ENCODE measurements at regions not wholly inside any gene's neighbourhood (a gene's known extent, or its start where the extent isn't known, plus 50 kb on each side); places are given as distances from the start of the nearest gene placed in this dataset.

- no peaks in the 10 kb centered on the region for H3K36me3 ChIP-seq
- no peak overlapping the region for H3K4me3 ChIP-seq
- H3K27me3 ChIP-seq: no peaks in the 10 kb centered on the region
- no peaks in the 10 kb centered on the region for H3K4me1 ChIP-seq
- no peak for DNase-seq (ENCODE audit: low spot score in 2 of 2)
- H3K9me3 ChIP-seq: no peaks in the 10 kb centered on the region
- no peak overlapping the region for H3K27ac ChIP-seq
- no peak for TF ChIP-seq POLR2A (IDR thresholded peaks at IDR 0.05)
- no peak for TF ChIP-seq POLR2AphosphoS5 (IDR thresholded peaks at IDR 0.05)
- no peak for TF ChIP-seq CTCF (IDR thresholded peaks at IDR 0.05)
- intact Hi-C loops (cut with DNase I; ENCODE audit: low total_unique reads): no loop called here
Measured at GRCh38 chr12:74441872-74442271, 95.8 kb upstream of the ATXN7L3B start.

DNA sequence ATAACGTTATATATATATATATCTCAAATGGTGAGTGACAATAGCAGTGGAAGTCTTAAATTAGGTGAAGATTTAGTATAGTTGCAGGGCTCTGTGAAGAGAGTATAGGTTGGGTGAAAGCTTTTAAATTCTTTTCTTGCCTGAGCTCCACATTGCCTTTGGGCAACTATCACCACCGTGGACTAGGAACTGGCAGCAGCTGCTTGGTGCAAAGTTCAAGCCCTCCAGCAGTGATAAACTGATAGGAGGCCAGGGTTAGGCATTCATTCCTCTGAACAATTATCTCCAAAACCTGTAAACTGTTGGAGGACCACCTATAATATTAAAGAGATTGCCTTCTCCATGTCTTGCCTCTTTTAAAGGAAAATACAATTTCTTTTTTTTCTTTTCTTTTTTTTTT is 91.2 kb upstream of the ATXN7L3B start:
- no peaks in the 10 kb centered on the region for H3K4me1 ChIP-seq
- no peak for TF ChIP-seq POLR2A (IDR thresholded peaks at IDR 0.05)

DNA sequence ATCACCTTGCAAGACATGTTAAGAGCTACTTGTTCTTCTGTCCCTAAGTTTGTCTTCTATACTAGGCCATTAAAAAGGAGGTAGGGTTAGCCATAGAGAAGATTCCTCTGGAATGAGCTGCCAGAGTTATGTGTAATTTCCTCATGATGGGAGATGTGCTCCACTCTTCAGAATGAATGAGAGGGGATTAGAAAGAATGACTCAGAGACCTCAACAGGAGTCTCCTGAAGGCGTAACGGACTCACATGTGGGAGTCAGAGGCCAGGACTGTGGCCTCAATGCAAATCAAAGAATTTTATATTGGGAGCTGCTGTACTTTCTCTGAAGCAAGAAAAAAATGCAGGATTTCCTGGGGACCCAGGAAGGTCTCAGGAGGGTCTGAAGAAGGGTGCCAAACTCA is 87.8 kb upstream of the ATXN7L3B start:
- Histone ChIP-seq H3K4me3 (no peak overlapping the region), H3K9me3 (no peaks in the 10 kb centered on the region), H3K27ac (no peak overlapping the region), H3K27me3 (no peaks in the 10 kb centered on the region), H3K36me3 (no peaks in the 10 kb centered on the region), H3K4me1 (no peaks in the 10 kb centered on the region)
- no peak for DNase-seq (ENCODE audit: low spot score in 2 of 2)
- TF ChIP-seq POLR2AphosphoS5 (IDR thresholded peaks at IDR 0.05) (no peak), CTCF (IDR thresholded peaks at IDR 0.05) (no peak), POLR2A (IDR thresholded peaks at IDR 0.05) (no peak)
- intact Hi-C loops (cut with DNase I; ENCODE audit: low total_unique reads): no loop called here

More for the DNA sequence above, 91.2 kb upstream of the ATXN7L3B start:
- Histone ChIP-seq H3K9me3 (no peaks in the 10 kb centered on the region), H3K27ac (no peak overlapping the region), H3K36me3 (no peaks in the 10 kb centered on the region), H3K27me3 (no peaks in the 10 kb centered on the region), H3K4me3 (no peak overlapping the region)
- no peak for DNase-seq (ENCODE audit: low spot score in 2 of 2)
- intact Hi-C loops (cut with DNase I; ENCODE audit: low total_unique reads): no loop called here

DNA sequence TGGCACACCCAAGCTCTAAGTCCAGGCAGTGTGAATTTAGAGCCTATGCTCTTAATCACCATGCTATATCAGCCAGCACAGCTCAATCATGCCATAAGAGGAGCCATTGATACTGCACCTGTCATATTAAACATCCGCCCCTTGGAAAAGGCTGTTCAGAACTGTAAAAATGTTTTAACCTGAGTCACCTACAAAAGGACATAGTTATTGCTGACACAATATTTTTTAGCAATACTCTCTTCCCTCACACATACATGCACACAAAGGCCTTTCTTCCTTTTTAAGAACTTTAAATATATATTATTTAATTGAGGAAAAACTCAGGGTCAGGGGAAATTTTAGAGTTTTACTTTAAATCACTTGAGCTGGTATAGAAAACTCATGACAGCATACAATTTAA is 83.5 kb upstream of the ATXN7L3B start:
- TF ChIP-seq POLR2A (IDR thresholded peaks at IDR 0.05) (no peak), CTCF (IDR thresholded peaks at IDR 0.05) (no peak), POLR2AphosphoS5 (IDR thresholded peaks at IDR 0.05) (no peak)
- no peaks in the 10 kb centered on the region for H3K27me3 ChIP-seq
- no peaks in the 10 kb centered on the region for H3K36me3 ChIP-seq
- no peak for DNase-seq (ENCODE audit: low spot score in 2 of 2)
- H3K4me3 ChIP-seq: no peak overlapping the region
- intact Hi-C loops (cut with DNase I; ENCODE audit: low total_unique reads): no loop called here
- no peaks in the 10 kb centered on the region for H3K9me3 ChIP-seq
- no peak overlapping the region for H3K27ac ChIP-seq
- H3K4me1 ChIP-seq: no peaks in the 10 kb centered on the region

DNA sequence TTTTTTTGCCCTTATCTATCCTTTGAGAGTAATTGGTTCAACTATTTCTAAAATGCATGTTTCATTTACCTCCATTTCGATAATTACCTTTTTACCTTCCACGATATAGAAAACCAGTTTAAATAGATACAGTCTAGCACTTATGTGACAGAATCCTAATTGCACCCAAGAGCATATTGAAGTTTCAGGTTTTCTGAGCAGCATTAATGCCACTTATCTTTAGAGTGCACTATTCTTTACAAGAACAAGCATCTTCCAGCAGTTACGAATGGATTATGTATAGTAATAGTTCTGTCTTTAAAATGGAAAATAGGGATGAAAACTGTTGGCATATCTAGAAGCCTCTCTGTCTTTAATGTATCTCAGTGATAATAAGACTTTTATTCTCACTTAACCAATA is 82.2 kb upstream of the ATXN7L3B start:
- no peaks in the 10 kb centered on the region for H3K36me3 ChIP-seq
- H3K27me3 ChIP-seq: no peaks in the 10 kb centered on the region
- intact Hi-C loops (cut with DNase I; ENCODE audit: low total_unique reads): no loop called here
- H3K27ac ChIP-seq: no peak overlapping the region
- DNase-seq (ENCODE audit: low spot score in 2 of 2): no peak
- TF ChIP-seq CTCF (IDR thresholded peaks at IDR 0.05) (no peak), POLR2AphosphoS5 (IDR thresholded peaks at IDR 0.05) (no peak), POLR2A (IDR thresholded peaks at IDR 0.05) (no peak)
- H3K4me3 ChIP-seq: no peak overlapping the region
- no peaks in the 10 kb centered on the region for H3K9me3 ChIP-seq
- H3K4me1 ChIP-seq: no peaks in the 10 kb centered on the region

GRCh38 chr12:74456431-74456830 is 81.2 kb upstream of the ATXN7L3B start:
- H3K4me3 ChIP-seq: no peak overlapping the region
- no peaks in the 10 kb centered on the region for H3K4me1 ChIP-seq
- no peaks in the 10 kb centered on the region for H3K9me3 ChIP-seq
- TF ChIP-seq CTCF (IDR thresholded peaks at IDR 0.05): no peak
- no peak for TF ChIP-seq POLR2AphosphoS5 (IDR thresholded peaks at IDR 0.05)
- TF ChIP-seq POLR2A (IDR thresholded peaks at IDR 0.05): no peak
- intact Hi-C loops (cut with DNase I; ENCODE audit: low total_unique reads): no loop called here
- DNase-seq (ENCODE audit: low spot score in 2 of 2): no peak
- H3K27ac ChIP-seq: no peak overlapping the region
- no peaks in the 10 kb centered on the region for H3K36me3 ChIP-seq
- H3K27me3 ChIP-seq: no peaks in the 10 kb centered on the region

Data from breast epithelium (tissue), 4 donors.